HG02852 (cell line): ENCODE measurements at regions not wholly inside any gene's neighbourhood (a gene's known extent, or its start where the extent isn't known, plus 50 kb on each side); places are given as distances from the start of the nearest gene placed in this dataset.

Source experiments
- ATAC-seq: cut with Tn5 transposase; IDR thresholded peaks from one replicate; pipeline ENCODE4 v1.9.1; 2021; ENCODE audit warnings: mild to moderate bottlenecking, moderate library complexity; ENCODE audit not compliant: unreplicated experiment

DNA sequence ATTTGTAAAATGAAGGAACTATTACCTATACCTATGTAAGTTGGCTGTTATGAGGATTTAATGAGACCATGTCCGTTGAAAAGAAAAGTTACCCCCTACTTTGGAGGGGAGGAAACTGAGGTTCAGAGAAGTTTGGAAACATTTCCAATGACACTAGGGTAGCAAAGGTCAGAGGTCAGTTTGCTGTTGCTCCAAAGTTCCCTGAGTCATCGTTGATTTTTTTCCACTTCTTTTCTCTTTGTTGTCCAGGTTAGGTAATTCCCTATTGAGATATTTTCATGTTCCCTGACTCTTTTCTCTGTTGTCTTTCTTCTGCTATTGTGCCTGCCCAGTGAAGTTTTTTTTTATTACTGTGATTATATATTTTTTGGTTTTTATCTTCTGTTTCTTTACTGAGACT, 213.8 kb upstream of the C1orf174 start:
- no peak for ATAC-seq

DNA sequence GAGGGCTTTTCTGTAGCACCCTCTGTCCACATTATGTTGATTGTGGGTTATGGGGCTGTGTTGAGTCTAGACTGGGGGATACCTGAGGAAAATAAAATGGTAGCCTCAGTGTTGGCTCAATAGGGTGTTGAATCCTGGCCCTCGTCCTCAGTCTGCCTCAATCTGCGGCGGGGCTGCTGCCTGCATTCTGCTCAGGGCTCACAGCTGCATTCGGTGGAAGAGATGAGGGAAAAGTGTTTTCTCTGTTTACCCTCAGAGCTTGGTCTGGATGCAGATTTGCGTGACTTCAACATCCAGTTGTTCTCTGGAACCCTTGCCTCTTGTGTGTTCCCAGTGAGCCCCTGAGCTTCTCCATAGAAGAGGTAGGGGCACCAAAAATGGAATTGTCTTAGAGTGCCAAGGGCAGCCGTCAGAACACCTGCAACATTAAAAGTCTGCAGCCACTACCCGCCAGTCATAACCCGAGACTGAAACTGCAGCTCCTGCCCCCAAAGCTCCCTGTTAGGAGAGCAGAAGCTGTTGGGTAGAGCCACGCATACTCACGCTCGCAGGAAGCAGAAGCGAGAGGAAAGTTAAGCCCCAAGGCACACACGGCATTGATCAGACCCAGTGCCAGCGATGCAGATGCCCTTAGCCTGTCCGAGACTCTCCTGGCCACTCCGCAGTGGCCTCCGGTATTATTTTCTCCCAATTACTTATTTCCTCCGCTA, 215.3 kb upstream of the C1orf174 start:
- no peak for ATAC-seq

DNA sequence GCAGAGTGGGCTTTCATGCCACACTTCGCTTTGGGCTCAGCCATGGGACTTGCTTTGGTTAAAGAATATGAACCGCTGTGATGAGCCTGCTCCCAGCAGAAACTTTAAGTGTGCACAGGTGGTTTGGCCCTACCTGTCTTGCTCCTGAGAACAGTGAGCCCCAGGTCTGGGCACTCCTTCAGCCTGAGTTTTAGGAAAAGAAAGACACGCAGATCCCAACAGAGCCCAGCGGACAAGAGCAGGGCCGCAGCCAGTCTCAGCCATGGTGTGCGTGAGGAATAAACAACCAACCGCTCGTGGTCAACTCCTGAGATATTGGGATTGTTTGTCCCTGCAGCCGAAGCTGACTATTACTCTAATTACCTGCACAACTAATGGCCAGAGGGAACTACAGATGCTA, 217.1 kb upstream of the C1orf174 start:
- no peak for ATAC-seq

DNA sequence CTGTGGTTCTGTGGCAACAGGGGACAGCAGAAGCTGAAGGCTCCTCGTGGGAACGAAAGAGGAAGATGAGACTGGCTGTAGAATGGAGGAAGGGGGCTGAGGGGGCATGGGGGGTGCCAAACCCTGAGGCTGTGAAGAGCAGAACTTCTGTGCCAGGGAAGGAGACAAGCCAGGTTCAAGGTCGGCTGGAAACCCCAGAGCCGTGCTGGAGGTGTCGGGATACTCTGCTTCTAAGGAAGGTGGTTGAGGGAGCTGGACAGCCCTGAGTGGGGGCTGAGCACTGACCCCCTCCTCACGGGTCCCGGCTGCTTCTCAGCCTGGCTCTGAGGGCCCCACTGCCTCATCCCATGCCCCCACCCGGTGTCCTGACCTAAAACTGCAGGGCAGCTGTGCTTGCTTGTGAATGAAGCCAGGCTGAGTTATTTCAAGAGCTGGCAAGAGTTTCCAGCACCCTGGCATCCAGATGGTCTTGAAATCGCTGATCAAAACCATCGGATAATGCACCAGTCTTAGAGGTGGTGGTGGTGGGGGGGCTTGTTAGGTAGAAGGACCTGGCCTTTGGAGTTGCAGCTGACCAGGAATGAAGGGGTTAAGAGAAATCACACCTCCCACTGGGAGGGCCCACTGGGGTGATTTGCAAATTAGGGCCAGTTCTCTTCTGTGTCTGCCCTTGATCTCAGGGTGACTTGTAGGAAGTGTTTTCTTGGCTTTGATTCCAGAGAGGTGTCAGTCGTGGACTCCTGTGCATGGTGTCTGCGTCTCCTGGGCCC, 218.9 kb upstream of the C1orf174 start:
- no peak for ATAC-seq

DNA sequence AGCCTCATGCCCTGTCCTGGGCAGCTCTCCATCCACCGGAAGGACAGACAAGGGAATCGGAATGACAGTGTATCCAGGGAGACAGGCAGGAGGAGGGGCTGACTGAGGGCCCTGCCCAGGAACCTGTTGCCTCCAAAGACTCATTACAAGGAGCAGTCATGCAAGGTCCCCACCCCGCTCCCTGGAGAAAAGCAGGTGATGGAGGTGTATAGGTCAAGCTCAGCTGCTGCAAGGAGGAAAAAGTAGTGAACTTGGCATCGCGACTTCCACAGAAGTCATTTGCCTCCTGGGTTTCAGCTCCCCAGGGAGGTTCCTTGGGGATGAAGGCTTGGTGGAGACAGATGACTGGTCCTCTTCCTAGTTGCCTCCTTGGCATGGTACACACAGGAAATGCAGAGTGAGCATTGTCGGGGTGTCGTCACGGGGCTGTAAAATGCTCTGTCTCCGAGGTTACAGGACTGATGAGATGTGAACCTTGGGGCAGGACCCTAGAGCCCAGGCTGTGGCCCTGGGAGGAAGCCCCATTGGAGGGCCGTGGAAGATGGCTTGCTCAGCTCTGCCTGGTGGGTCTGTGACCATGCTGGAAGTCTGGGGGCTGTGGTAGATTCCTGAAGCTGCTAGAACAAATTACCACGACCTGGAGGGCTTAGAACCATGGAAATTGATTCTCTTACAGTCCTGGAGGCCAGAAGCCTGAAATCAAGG, 219.6 kb upstream of the C1orf174 start:
- no peak for ATAC-seq

DNA sequence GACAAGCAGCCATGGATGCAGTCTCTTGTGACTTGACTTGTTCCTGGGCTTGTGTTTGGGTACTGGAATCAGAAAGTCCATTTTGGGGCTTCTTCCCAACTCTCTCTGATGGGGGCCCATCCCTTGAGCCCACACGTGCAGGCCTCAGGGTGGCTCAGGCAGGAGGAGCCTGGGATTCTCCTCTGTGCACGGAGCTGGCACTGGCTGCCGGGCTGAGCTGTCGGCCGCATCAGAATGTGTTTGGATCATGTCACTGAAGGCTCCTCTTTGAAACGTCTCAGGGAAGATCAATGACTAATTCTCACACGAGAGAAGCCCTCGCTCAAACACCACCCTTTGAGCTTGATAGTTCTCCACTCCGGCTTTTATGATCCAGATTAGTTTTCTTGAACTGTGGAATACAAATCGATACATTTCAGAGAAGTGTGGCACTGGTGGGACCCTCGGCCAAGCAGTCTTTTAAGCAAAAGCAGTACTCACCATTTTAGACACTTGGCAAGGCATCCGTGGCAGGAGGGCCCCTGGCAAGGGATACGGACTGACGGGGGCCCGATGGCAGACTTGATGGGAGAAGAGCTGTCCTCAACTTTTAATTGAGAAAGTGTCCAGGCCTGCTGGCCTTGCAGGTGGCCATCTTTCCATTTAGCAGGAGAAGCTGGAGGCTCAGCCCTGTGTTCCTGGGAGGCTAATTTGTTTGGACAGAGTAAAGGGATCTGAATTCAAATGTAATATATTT, 220.7 kb upstream of the C1orf174 start:
- no peak for ATAC-seq

DNA sequence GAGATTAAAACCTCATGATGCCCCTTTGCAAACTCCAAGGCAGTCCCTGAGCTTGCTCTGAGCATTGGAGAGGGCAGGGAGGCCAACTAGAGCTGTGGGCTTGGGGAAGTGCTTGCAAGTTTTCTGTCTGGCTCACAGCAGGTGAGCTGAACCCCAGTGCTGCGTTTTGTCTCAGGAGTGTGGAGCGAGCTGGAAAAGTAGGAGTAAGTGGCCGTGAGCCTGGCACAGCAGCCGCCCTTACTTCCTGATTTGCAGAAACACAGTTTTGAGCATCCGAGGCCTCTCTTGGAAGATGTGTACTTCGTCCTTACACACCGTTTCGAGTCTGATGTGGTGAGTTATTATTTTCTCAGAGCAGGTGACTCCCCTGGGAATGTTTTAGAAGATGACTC, 221.2 kb upstream of the C1orf174 start:
- no peak for ATAC-seq

DNA sequence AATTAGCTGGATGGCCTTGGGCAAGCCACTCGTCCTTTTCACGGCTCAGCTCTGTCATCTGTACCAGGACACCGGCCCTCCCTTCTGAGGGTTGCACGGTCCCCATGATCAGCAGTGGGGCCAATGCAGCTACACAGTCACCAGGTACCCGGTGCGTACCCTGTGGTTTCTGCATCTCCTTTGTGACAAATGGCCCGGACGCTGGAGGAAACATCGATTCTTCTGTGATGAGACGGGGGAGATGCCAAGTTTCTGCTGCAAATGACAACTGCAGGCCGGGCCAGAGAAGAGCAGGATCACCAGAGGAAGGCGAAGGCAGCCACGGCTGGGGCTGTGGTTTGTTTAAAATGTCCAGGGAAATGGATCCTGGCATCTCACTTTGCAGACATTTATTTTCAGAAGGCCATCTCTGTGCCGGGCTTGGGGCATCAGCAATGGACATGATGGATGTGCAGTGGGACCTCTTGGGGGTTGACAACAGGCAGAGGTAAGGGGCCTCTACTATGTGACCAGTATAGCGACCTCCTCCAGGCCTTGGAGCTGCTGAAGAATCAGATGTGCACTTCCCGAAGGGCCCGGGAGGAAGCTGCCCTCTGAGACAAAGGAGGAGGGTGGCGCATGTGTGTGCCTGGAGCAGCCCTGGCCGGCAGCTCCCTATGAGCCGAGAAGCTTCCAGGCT, 221.9 kb upstream of the C1orf174 start:
- ATAC-seq: no peak

DNA sequence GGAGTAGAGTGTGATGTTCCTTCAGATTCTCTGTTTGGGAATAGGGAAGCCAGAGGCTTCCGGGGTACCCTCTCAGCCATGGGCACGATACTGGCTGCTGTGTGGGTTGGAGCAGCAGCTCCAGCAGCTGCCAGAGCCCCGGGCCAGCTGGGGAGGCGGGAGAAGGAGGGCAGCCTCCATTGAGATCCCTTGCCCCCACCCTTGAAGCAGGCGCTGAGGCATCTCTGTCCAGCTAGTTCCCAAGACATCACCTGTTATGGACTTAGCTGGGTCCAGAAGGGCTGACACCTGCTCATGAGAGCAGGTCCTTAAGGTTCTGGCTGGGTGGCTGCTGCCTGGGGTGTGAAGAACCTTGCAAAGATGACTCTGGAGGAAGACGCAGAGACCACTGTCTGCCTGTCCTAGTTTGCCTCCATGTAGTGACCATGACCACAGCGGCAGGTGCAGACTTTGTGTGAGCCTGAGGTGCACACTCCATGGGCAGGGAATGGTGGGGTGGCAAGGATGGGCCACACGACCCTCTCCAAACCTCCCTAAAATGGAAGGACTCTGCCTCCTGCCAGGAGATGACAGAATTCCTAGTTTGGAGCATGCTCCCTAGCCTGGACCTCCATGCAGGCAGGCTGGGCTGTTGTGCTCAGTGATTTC, 222.6 kb upstream of the C1orf174 start:
- no peak for ATAC-seq

DNA sequence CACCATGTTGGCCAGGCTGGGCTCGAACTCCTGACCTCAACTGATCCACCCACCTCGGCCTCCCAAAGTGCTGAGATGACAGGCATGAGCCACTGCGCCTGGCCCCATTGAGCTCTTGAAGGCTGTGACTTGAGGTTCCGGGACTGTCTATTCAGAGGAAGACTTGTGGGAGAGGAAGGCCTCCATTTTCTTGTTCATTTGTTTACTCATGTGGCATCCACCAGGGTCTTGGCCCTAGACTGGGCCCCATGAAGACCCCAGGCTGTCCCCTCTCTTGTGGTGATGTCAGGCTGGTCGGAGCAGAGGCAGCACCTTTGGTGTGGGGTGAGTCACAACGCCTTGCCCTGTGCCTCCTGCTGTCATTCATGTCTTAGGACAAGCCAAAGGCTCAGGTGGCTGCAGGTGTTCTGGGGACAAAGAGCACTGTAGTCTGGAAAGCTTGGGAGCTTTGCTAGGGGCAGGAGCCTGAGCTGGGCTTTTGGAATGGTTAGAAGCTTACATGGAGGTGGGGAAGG, 224.6 kb upstream of the C1orf174 start:
- ATAC-seq: no peak

DNA sequence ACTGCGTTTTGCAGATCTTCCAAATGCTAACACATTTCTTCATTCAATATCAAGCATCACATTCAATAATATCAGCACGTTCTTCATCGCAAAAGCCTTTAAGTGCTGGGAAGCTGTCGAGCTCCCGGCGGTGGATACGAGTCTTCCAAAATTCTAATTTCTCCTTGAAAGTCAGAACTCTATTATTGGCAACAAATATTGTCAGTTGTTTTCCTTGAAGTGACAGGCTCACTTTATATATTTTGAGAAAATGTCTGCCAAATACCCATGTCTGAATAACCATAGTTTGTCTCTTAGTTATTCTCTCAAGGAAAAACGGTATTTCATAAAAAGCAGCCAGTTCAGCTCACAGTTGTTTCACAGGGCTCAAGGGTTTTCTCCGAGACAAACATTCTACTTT, 226.2 kb upstream of the C1orf174 start:
- no peak for ATAC-seq

DNA sequence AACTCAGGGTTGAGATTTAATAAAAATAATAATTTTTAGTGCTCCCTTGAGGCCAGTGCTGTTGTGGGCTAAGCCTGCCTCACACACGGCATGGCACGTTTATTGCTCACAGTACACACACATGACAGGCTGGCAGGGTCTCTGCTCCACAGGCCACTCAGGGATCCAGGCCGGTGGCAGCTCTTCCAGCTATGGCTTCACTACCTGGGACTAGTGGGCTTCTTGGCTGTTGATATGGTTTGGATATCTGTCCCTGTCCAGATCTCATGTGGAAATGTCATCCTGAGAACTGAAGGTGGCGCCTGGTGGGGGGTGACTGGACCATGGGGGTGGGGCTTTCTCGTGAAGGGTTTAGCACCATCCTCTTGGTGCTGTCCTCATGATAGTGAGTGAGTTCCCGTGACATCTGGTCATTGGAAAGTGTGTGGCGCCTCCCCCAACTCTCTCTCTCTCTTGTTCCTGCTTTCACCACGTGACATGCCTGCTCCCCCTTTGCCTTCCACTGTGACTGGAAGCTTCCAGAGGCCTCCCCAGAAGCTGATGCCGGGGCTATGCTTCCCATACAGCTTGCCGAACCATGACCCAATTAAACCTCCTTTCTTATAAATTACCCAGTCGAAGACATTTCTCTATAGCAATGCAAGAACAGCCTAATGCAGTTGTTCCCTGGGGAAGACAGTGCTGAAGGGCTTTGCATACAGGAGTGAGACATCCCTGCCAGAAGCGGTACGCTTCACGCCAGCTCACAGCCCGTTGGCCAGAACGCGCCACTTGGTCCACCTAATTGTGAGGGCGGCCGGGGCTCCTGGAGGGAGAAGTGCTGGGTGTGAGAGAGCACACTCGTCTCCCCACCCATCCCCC, 226.9 kb upstream of the C1orf174 start:
- no peak for ATAC-seq

DNA sequence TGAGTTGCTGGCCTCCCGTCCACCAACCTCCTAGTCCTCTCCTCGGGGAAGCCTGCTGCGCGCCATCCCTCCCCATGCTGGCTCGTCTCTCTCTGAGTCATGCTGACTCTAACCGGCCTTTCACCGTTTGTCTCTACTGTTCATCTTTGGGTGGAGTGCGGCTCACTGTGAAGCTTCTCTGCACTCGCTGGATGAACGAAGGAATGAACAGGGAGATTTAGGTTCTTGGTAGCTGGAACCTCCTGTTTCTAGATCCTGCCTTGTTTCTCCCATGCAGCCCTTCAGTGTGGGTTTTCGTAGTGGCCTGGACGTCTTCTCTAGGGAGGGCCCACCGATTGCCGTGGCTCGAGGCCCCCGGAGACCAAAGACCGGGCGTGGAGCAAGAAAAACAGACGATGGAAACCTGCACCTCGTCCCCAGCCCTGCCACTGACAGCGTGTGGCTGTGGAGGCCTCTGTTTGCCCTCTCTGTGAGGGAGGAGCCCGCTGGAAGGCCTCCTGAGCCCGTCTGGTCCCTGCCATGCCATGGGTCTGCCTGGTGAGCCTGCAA, 227.6 kb upstream of the C1orf174 start:
- no peak for ATAC-seq

DNA sequence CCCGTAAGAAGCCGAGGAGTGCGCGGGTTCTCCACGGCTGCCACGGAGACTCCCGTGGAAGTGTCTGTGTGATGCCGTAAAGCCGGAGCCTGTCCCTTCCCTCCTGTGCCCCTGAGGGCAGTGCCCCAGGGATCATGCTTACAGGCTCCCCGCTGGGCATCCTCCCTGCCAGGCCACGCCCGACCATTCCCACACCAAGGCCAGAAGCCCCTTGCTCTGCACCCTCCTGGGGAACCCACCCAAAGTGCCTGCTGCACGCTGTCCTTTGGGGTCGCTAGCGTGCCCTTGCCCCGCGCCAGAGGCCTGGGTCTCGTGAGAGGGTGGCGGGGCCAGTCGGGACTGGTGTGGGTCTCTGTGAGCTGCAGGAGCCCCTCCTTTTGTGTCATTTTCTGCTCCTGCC, 228.5 kb upstream of the C1orf174 start:
- no peak for ATAC-seq

DNA sequence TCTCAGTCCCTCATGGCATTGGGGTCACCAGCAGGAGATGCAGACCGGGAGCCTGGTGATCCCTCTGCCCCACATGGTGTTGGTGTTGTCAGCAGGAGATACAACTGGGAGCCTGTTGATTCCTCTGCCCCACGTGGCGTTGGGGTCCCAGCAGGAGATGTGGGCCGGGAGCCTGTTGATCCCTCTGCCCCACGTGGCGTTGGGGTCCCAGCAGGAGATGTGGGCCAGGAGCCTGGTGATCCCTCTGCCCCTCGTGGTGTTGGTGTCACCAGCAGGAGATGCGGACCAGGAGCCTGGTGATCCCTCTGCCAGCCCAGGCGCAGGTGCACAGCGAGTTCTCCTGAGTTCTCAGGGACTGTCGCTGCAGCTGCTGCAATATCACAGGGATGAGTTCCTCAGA, 229.6 kb upstream of the C1orf174 start:
- no peak for ATAC-seq

DNA sequence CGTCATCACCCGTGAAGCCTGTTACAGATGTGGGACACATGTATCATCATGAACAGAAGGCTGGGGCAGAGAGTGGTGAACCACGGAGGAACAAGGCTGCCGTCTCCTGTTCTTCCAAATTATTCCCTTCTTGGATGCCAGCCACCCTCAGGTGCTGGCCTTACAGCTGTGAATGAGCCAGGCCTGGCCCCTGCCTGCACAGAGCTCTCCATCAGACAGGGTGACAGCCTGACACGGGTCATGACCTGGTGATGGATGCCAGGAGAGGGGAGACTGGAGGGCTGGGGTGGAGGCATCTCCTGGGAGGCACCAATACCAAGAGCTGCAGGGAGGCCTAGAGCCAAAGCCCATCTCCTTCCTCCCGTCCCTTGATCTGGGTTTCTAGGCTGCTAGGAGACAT, 230.0 kb upstream of the C1orf174 start:
- ATAC-seq: no peak

DNA sequence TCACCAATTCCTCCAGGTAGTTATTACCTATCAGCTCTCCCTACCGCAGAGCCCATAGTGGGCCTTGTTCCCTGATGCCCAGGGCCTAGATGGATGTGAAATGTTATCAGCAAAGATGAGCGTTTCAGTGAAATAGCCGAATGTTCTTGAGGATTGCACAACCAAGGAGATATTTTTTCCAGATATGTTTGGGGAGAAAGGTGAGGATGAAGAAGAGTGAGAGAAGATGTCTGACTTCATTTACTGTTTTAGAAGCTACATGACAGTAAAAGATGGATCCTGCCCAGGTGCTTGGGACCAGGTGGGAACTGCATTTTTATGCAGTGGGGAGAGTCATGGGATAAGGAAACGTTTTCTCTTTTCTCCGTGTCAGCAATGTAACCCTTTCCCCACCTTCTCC, 231.7 kb upstream of the C1orf174 start:
- ATAC-seq: no peak

DNA sequence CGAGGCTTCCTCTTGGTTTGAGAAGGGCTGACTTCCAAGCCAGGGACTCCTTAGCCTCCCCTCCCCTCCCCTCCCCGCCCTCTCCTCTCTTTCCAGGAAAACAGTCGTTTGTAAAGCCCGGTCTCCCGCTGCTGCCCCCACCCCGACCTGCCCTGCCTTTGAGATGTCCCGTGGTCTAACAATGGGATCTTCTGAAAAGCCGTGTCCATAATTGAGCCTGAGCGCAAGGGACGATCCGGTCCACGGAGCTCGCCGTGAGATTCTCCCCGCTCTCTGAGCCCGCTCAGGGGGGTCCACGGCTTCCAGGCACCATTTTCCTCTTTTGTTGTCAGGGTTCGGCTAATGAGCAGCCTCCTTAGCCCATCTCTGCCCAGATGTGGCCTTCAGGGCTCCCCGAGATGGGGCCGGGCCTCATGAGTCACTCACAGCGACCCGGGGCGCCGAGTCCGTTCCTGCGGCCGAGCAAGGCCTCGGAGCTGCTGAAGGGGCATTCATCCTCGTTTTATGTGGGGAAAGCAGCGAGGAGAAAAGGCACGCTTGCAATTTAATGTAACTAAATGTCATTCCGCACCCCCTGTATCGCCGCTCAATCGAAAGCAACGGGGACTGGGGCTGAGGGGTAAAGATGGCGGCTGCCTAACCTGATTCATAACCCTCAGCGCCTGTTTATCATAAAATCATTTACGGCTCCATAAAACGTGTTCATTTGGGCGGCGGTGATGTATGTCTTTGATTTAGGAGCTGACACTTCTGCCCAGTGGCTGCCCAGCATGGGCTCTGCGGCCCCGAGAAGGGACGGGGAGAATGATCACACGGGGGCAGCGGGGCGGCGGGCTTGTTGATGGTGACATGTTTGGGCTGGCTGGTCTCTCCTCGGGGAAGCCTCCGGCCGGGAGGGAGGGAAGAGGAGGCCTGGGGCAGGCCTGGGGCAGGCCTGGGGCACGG, 232.6 kb upstream of the C1orf174 start:
- no peak for ATAC-seq
